COLO829 (cell line): ENCODE measurements at regions not wholly inside any gene's neighbourhood (a gene's known extent, or its start where the extent isn't known, plus 50 kb on each side); places are given as distances from the start of the nearest gene placed in this dataset.
"Not testable (repeated sequence)": the region's sequence is repeated elsewhere in the genome, so short reads cannot be mapped to it uniquely, and the experiment has no call there.

Experiments
- DNase-seq: peaks from one replicate; pipeline ENCODE4 v3.0.0; 2012; ENCODE audit warnings: low spot score

DNA sequence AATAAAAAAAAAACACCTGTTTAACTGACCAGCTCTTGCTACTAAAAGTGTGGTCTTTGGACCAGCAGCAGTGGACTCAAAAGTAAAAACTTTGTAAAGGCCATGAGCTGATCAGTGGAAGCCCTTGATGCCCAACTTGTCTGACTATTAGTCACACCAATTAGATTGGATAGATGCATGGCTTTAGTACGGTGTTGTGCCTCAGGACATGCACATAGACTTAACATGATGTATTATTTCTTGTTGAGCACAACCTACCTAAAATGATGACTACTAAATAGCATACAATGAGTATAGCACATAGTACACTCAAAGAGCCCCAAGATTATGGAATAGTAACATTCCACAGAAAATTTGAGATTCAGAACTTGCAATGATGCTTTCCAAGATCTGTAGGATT lies 95.1 kb upstream of the FIBIN start:
- no peak for DNase-seq

GRCh38 chr11:26901162-26901561 lies 92.8 kb upstream of the FIBIN start:
- DNase-seq: no peak

DNA sequence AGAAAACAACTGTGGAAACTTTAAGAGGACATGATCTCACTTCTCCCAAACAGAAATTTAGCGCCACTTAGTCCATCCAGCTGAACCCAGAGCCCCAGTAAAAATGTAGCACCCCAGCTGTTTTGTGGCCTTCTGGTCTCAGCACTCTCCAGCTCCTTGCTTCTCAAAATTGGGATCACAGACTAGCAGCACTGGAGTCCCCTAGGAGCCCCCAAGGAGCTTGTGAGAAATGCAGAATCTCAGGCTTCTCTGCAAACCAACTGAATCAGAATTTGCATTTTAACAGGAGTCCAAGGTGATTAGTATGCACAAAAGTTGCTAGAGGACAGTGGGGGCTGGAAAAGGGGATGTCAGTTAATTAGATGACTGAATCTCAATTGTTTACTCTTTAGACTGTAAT lies 89.8 kb upstream of the FIBIN start:
- no peak for DNase-seq

GRCh38 chr11:26904801-26905200 lies 89.1 kb upstream of the FIBIN start:
- no peak for DNase-seq

GRCh38 chr11:26905368-26905767 lies 88.5 kb upstream of the FIBIN start:
- DNase-seq: peak; percentile 33

- no peak for DNase-seq
Measured at GRCh38 chr11:26909515-26909914, 84.4 kb upstream of the FIBIN start.

- DNase-seq: no peak
Measured at GRCh38 chr11:26909991-26910591, 83.8 kb upstream of the FIBIN start.

DNA sequence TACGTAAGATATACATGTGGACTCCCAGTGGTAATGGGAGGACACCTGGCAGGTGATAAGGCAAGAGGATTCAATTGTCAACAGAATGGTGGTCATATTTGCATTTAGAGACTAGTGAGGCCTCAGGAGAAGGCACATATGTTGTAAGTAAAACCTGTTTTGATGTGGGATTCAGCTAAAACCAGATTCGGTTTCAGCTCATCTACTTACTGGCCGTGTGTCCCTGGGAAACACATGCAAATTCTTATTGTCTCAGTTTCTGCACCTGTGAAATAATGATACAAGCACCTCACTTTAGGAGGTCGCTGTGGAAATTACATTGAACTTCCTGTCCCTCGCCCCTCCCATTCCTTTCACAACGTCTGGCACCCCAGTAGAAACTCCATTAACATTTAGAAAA lies 78.9 kb upstream of the FIBIN start:
- DNase-seq: no peak

GRCh38 chr11:26916805-26917204 lies 77.1 kb upstream of the FIBIN start:
- no peak for DNase-seq

GRCh38 chr11:26928582-26928981 lies 65.3 kb upstream of the FIBIN start:
- no peak for DNase-seq

DNA sequence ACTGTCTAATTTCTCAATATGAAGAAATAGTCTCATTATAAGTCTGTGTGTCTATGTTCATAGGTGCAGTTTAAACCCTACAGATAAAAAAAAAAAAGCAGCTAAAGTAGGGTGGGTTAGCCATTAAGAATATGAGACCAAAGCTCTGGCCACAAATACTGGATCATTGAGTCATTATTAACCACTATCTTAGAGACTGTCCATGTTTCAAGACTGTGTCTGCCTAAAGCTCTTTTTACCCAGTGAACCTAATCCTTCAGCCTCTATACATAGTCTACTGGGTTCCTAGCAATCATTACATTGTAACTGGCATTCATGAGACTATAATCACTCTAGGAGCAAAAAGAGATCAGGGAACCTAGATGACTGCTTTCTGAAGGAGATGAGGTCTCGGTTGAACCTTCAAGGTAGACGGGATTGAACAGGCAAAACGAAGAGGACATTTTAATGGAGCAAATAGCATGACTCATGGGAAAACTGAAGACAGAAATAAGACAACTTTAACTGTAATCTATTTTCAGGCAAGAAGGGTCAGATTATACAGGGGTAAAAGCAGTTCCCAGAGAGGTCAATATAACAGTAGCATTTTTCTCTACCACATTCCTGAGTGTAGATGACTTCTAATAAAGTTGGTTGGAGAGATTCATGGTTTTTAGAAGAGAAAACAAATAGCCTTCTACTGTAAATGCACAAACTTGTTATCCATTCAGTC lies 64.0 kb upstream of the FIBIN start:
- DNase-seq: no peak

DNA sequence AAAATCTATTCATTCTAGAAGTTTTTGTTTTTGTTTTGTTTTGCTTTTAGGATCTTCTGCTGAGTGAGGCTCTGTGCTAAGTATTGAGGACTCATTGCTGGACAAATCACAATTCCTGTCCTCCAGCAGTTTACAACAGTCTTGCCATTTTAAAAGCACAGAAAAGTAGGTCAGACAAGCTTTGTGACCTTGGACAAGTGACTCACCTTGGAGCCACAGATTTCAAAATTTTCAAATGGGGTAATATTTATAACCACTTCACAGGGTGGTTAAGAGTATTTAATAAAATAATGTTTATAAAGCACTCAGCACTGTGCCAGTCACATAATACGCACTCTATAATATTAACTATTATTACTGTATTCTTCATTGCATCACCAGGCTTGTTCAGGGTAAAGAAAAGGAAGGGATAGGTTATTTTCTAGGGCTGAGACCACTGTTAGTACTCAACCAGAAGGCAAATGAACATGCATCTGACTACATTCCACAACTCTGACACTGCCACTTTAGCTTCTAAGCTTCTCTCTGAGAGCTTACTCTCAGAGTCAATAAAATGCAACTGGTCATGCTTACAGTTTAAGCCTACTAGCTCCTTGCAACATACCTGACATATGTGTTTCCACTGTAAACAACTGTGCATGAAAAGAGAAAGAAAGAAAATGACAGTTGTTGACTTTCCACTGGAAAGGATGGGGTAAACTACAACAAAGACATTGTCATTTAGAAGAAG lies 63.2 kb upstream of the FIBIN start:
- no peak for DNase-seq

GRCh38 chr11:26931248-26931631 lies 62.7 kb upstream of the FIBIN start:
- no peak for DNase-seq

DNA sequence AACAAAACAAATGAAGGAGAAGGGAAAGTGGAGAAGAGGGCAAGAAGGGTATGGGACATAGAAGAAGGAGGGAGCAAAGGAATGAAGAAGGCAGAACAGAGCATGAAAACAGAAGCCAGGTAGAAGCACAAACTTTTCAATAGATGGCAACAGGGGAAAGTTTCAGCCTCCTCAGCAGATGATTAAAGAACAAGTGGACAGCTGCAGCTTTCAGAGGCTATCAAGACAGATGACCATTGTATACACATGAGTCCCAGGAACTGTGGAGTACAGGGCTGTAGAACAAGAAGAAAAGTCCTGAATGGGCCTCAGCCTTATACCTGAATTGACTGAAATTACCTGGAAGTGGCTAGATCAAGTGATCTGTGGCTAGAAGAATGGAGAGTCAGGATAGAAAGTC lies 62.0 kb upstream of the FIBIN start:
- no peak for DNase-seq

DNA sequence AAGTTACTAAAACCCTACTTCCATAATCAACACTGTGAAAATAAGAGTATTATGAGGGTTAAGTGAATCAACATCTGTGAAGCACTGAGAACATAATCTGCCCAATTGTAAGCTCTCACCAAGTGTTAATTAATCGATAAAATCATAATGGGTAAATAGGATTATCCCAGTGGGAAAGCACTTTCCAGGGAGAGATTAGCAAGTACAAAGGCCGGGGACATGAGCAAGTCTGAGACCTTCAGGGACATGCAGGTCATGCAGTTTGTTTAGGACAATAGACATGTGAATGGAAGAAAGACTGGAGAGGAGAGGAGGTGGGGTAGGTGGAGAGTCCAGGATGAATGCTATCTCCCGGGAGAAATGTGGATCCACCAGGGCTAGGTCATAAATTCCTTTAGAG lies 57.8 kb upstream of the FIBIN start:
- DNase-seq: no peak

- no peak for DNase-seq
Measured at GRCh38 chr11:26937386-26937785, 56.5 kb upstream of the FIBIN start.

DNA sequence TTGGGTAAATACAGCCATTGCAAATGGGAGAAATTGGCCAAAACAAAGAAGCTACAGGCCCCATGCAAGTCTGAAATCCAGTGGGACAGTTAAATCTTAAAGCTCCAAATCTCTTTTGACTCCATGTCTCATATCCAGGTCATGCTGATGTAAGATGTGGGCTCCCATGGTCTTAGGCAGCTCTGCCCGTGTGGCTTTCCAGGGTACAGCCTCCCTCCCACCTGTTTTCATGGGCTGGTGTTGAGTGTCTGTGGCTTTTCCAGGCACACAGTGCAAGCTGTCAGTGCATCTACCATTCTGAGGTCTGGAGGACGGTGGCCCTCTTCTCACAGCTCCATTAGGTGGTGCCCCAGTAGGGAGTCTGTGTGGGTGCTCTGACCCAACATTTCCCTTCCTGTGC lies 53.4 kb upstream of the FIBIN start:
- DNase-seq: not testable (repeated sequence)

DNA sequence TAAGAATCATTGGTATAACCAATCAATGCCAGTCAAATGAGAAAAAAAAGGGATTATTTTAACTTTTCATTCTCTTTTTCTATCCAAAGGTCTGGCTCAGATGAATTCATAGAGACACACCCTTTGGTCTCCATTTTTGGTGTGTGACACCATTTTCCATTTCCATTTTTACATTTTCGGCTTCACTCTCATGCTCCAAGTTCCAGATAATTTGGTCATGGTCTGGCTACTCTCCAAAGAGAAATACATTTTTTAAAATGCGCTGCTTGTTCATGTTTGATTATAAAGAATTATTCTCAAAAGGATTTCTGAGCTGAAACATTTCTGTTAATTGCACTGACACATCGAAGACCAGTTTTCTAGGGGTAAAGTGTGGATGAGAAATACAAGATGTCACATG lies 51.6 kb upstream of the FIBIN start:
- no peak for DNase-seq

GRCh38 chr11:26943636-26944035 lies 50.3 kb upstream of the FIBIN start:
- no peak for DNase-seq
